HG03108 (cell line): ENCODE measurements at regions not wholly inside any gene's neighbourhood (a gene's known extent, or its start where the extent isn't known, plus 50 kb on each side); places are given as distances from the start of the nearest gene placed in this dataset.
"Not testable (repeated sequence)": the region's sequence is repeated elsewhere in the genome, so short reads cannot be mapped to it uniquely, and the experiment has no call there.

Experiments
- ATAC-seq: cut with Tn5 transposase; IDR thresholded peaks from one replicate; pipeline ENCODE4 v1.9.1; 2021; ENCODE audit warnings: moderate library complexity; ENCODE audit not compliant: unreplicated experiment

GRCh38 chr17:20731131-20731530 lies 151.6 kb downstream of the CDRT15L2 start:
- ATAC-seq, result not testable (repeated sequence)

- ATAC-seq, result no peak
Measured at GRCh38 chr17:20733923-20734322, 154.4 kb downstream of the CDRT15L2 start.

GRCh38 chr17:20735796-20736195 lies 156.3 kb downstream of the CDRT15L2 start:
- no peak for ATAC-seq

DNA sequence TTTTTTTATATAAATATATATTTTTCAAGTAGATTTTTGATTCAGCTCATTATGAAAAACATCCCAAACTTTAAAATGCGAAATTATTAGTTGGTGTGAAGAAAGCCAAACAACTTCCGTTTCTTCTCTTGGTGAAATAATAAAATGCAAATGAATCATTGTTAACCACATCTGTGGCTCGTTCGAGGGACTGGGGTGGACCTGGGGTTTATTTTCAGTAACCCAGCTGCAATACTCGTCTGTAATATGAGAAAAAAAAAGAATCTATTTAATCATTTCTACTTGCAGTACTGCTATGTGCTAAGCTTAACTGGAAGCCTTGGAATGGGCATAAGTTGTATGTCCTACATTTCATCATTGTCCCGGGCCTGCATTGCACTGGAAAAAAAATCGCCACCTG lies 158.1 kb downstream of the CDRT15L2 start:
- not testable (repeated sequence) for ATAC-seq

- ATAC-seq, result no peak
Measured at GRCh38 chr17:20771104-20771503, 191.6 kb downstream of the CDRT15L2 start.

DNA sequence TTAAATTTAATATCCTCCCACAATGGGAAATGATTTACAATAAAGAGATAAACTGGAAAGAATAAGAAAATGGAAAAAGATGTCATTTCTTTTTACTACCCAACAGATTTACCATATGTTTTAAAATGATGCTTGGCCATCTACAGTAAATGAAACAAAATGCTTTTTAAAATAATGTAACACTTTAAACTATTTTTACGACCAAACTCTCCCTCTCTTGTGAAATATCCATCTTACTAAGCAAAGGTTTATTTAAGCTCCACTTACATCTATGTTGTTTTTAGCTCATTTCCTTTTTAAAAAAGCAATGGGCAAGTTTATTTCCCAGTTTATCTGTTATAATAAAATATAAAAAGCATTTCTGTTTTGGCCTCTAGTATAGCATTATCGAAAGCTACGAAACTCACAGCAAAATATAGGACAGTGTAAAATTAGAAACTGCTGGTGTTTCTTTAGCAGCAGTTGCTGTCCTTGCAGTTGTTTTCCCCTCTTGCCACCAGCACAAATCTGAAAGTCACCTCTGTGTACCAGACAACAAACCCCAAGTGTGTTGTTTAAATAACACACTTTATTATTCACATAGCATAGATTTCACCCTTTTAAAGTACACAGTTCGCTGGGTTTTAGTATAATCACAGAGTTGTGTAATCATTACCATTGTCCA lies 195.1 kb downstream of the CDRT15L2 start:
- ATAC-seq, result no peak

- ATAC-seq, result no peak
Measured at GRCh38 chr17:20775331-20775730, 195.8 kb downstream of the CDRT15L2 start.

DNA sequence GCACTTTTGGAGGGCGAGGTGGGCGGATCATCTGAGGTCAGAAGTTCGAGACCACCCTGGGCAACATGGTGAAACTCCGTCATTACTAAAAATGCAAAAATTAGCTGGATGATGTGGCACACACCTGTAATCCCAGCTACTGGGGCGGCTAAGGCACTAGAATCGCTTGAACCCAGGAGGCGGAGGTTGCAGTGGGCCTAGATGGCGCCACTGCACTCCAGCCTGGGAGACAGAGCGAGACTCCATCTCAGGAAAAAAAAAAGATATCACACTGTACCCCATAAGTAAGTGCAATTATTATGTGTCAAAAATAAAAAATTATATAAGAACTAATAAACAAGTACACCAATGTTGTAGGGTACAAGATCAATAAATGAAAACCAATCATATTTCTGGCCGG lies 200.0 kb downstream of the CDRT15L2 start:
- no peak for ATAC-seq

GRCh38 chr17:20781260-20781659 lies 201.7 kb downstream of the CDRT15L2 start:
- ATAC-seq, result no peak

- ATAC-seq, result not testable (repeated sequence)
Measured at GRCh38 chr17:20781869-20782268, 202.3 kb downstream of the CDRT15L2 start.

DNA sequence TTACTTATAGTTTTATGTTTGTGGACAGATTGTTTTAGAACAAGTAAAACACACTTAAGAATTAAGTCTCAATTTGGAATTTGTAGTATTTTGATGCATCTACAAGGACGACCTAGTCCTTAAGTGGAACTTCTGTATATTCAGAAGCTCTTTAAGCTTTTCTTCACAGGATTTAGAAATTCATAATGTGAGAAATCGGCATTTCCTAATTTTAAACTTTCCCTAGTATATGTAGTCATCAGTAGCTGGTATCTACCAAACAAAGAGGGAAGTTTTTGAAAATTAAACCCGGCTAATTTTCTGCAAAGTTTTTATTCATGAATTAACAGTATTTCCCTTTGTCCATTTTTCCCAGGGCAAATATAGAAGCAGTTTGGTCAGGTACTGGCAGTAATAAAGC lies 203.6 kb downstream of the CDRT15L2 start:
- no peak for ATAC-seq

- no peak for ATAC-seq
Measured at GRCh38 chr17:20784100-20784665, 204.7 kb downstream of the CDRT15L2 start.

DNA sequence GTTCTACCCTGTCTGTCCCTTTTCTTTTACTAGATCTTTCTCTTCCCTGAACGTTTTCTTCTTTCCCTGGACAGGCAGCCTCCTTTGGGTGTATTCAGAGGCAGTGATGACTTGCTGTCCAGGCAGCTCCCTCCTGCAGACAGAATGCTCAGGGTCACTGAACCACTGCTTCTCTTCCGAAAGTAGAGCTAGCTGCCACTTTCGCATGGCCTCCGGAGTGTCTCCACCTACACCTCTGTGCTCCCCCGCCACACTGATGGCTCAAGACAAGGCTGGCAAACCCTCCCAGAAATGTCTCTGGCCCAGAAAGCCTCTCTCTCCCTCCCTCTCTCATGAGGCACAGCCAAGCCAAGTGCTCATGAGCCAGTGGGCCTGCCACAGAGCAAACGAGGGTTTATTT lies 207.8 kb downstream of the CDRT15L2 start:
- ATAC-seq, result no peak

DNA sequence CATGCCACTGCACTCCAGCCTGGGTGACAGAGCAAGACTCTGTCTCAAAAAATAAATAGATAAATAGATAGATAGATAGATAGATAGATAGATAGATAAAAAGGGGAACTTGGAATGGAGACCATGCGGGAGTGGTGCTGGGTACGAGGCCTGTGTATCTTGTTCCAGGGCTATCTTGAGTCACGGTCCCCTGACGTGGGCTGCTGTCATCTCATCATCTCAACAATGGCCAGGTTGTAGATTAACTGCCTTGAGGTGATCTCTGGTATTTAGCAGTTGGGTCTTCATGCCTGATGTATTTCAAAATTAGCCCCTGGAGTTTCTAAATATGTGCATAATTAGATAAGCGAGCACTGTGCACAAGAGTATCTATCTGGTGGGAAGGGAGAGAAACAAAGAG lies 212.1 kb downstream of the CDRT15L2 start:
- no peak for ATAC-seq

- ATAC-seq, result not testable (repeated sequence)
Measured at GRCh38 chr17:20794532-20794931, 215.0 kb downstream of the CDRT15L2 start.

DNA sequence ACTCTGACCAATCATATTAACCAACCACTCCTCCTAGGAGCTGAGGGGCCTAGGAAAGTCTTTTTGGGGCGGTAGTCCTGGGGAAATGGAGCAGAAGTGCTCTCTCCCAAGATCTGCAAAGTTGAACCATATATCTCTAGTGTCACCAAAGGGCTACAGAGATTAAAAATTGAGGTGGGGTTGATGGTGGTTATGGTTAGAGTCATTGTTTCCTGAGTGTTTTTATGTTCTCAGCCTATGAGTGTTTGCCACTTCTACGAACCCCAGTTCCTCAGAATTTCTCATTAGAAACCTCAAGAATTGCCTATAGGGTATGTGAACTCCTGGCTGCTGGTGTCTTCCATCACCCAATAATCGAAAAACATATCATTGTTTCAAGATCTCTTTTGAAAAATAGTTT lies 217.8 kb downstream of the CDRT15L2 start:
- no peak for ATAC-seq

GRCh38 chr17:20800146-20800545 lies 220.6 kb downstream of the CDRT15L2 start:
- ATAC-seq, result no peak

DNA sequence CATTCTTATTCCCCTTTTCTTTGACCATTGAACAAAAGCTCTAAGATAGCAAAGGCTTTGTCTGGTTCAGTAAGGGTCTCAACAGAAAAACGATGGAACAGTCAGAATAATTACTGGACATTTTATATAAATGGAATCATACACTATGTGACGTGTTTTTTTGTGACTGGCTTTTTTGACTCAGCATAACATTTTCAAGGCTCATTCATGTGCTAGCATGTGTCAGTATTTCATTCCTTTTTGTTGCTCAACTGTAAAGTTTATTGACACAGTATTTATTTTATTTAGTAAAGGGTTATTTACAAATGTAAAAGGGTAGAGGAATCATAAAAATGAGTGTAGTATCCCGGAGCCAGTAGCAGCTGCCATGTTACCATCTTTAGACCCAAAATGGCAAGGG lies 226.2 kb downstream of the CDRT15L2 start:
- no peak for ATAC-seq

- ATAC-seq, result not testable (repeated sequence)
Measured at GRCh38 chr17:20807566-20807965, 228.0 kb downstream of the CDRT15L2 start.

- not testable (repeated sequence) for ATAC-seq
Measured at GRCh38 chr17:20815410-20815809, 227.4 kb downstream of the USP22 start.

DNA sequence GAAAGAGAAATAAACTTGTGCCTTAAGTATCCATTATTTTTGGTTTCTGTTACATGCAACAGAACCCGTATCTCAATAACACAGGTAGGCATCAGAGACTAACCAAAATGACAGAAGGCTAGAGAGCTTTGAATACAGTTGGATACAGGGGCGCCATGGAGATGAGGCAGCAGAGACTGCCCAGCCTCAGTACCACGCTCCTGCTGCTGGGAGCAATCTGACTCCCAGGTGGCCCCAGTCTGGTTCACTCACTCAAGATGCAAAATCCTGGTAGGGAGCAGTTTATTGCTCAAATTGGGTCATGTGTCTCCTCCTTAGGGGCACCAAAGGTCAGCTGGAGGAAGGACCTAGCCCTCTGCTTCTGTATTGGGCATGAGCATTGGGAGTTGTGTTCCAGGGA lies 218.9 kb downstream of the USP22 start:
- no peak for ATAC-seq

- no peak for ATAC-seq
Measured at GRCh38 chr17:20825539-20825938, 217.3 kb downstream of the USP22 start.

GRCh38 chr17:20840453-20840852 lies 202.4 kb downstream of the USP22 start:
- not testable (repeated sequence) for ATAC-seq
